H1 (cell line): ENCODE measurements at regions not wholly inside any gene's neighbourhood (a gene's known extent, or its start where the extent isn't known, plus 50 kb on each side); places are given as distances from the start of the nearest gene placed in this dataset.

Experiments
- CTCF ChIA-PET: fragments of 300-600 bp; sonication (Branson Sonifier 250); formaldehyde crosslinking; loops from one replicate; lab custom pipeline; 2021; ENCODE audit not compliant: partially characterized antibody; lab: Charles Lee
- POLR2A ChIA-PET: fragments of 300-600 bp; sonication (Branson Sonifier 250); formaldehyde crosslinking; loops from one replicate; lab custom pipeline; 2021; ENCODE audit warnings: inconsistent platforms; ENCODE audit not compliant: partially characterized antibody; lab: Charles Lee
- DNase-seq, 2 experiments: peaks; one replicate each; pipeline versions ENCODE4 v3.0.0 to v3.0.0-alpha.2; 2010 to 2022; ENCODE audit warnings: low spot score in 2 of 2, low read depth in 1 of 2, mixed read lengths in 1 of 2
- FAIRE-seq: peaks from 2 replicates; lab custom pipeline; 2011; peaks lifted over from hg19 to GRCh38; lab: Jason Lieb, UNC
- H2AFZ ChIP-seq: 2 replicates; pipeline ENCODE4 v1.8.1; 2012; ENCODE audit warnings: low read length, inconsistent platforms
- H2AK5ac ChIP-seq: 2 replicates; pipeline ENCODE4 v1.6.1; 2013; ENCODE audit warnings: low read depth, low read length
- H2BK120ac ChIP-seq: replicated peaks from 2 replicates; pipeline ENCODE3; 2013; ENCODE audit warnings: low read depth, low read length, inconsistent platforms
- H2BK12ac ChIP-seq: 2 replicates; pipeline ENCODE4 v1.6.1; 2013; ENCODE audit warnings: low read depth, low read length
- H2BK15ac ChIP-seq: 2 replicates; pipeline ENCODE4 v1.6.1; 2013; ENCODE audit warnings: low read length
- H2BK20ac ChIP-seq: 2 replicates; pipeline ENCODE4 v1.6.1; 2013; ENCODE audit warnings: low read length
- H2BK5ac ChIP-seq: 2 replicates; pipeline ENCODE4 v1.6.1; 2013; ENCODE audit warnings: low read depth, low read length
- H3K14ac ChIP-seq: 2 replicates; pipeline ENCODE4 v1.6.1; 2013; ENCODE audit warnings: inconsistent platforms; ENCODE audit not compliant: insufficient read length
- H3K18ac ChIP-seq: 2 replicates; pipeline ENCODE4 v1.6.1; 2013; ENCODE audit warnings: low read length; ENCODE audit errors: extremely low read depth
- H3K23ac ChIP-seq: 2 replicates; pipeline ENCODE4 v1.6.1; 2013; ENCODE audit warnings: inconsistent platforms; ENCODE audit not compliant: insufficient read length
- H3K23me2 ChIP-seq: 2 replicates; pipeline ENCODE4 v1.6.1; 2013; ENCODE audit warnings: low read depth, low read length
- H3K27ac ChIP-seq: 2 replicates; pipeline ENCODE4 v1.6.1; 2011; ENCODE audit warnings: low read depth, low read length, inconsistent platforms
- H3K27me3 ChIP-seq, 4 experiments: replicated peaks in 1 of 4; 1 replicate in 1 of 4; 2 replicates in 3 of 4; pipeline versions ENCODE4 v1.6.1 to v1.8.1; 2011 to 2013; ENCODE audit warnings: low read length in 3 of 4, mild to moderate bottlenecking in 3 of 4, inconsistent platforms in 2 of 4, mixed read lengths in 2 of 4, moderate library complexity in 1 of 4; ENCODE audit not compliant: control insufficient read depth in 3 of 4, insufficient read depth in 3 of 4; ENCODE audit errors: extremely low read depth in 1 of 4
- H3K36me3 ChIP-seq, 4 experiments: 2 replicates each; pipeline versions ENCODE4 v1.6.1 to v1.8.1; 2011 to 2013; ENCODE audit warnings: mild to moderate bottlenecking in 4 of 4, low read length in 3 of 4, moderate library complexity in 2 of 4, control low read depth in 1 of 4, inconsistent platforms in 1 of 4; ENCODE audit not compliant: insufficient read depth in 4 of 4, control insufficient read depth in 2 of 4
- H3K4ac ChIP-seq: replicated peaks from 2 replicates; pipeline ENCODE3; 2013; ENCODE audit warnings: low read length, low read depth, mixed read lengths, inconsistent platforms; ENCODE audit not compliant: insufficient read length
- H3K4me1 ChIP-seq, 4 experiments: replicated peaks in 1 of 4; 1 replicate in 1 of 4; 2 replicates in 3 of 4; pipeline versions ENCODE4 v1.6.1 to v1.8.1; 2011 to 2013; ENCODE audit warnings: low read length in 3 of 4, inconsistent platforms in 2 of 4, mixed read lengths in 1 of 4; ENCODE audit not compliant: insufficient read depth in 4 of 4, control insufficient read depth in 3 of 4
- H3K4me2 ChIP-seq, 2 experiments: 2 replicates each; pipeline versions ENCODE4 v1.6.1 to v1.8.1; 2011 to 2013; ENCODE audit warnings: low read depth in 2 of 2, low read length in 2 of 2, control low read depth in 1 of 2, inconsistent platforms in 1 of 2, mild to moderate bottlenecking in 1 of 2; ENCODE audit not compliant: insufficient read depth in 1 of 2
- H3K4me3 ChIP-seq, 4 experiments: fragments of 200-600, 300-600 bp in 1 of 4; sonication (generic), shearing (Covaris generic), sonication (Bioruptor Twin) in 1 of 4; 2 replicates each; pipeline versions ENCODE4 v1.5.1 to v1.8.1; 2011 to 2016; ENCODE audit warnings: low read length in 4 of 4, low read depth in 3 of 4, control low read depth in 2 of 4, inconsistent platforms in 2 of 4, mild to moderate bottlenecking in 2 of 4, mixed read lengths in 1 of 4, moderate library complexity in 1 of 4; ENCODE audit not compliant: insufficient read depth in 2 of 4; ENCODE audit errors: extremely low read depth in 1 of 4
- H3K56ac ChIP-seq: replicated peaks from 2 replicates; pipeline ENCODE3; 2013; ENCODE audit warnings: low read depth, mild to moderate bottlenecking, mixed read lengths, low read length, inconsistent platforms; ENCODE audit not compliant: insufficient read length
- H3K79me1 ChIP-seq: 2 replicates; pipeline ENCODE4 v1.6.1; 2013; ENCODE audit warnings: low read depth, low read length, control low read depth
- H3K79me2 ChIP-seq, 2 experiments: 2 replicates each; pipeline versions ENCODE4 v1.6.1 to v1.8.1; 2012 to 2013; ENCODE audit warnings: low read length in 2 of 2, mild to moderate bottlenecking in 2 of 2, inconsistent platforms in 1 of 2; ENCODE audit not compliant: insufficient read depth in 2 of 2, control insufficient read depth in 1 of 2
- H3K9ac ChIP-seq, 4 experiments: replicated peaks in 1 of 4; 1 replicate in 1 of 4; 2 replicates in 3 of 4; pipeline versions ENCODE4 v1.6.1 to v1.8.1; 2011 to 2013; ENCODE audit warnings: low read depth in 3 of 4, low read length in 3 of 4, control low read depth in 2 of 4, mild to moderate bottlenecking in 2 of 4, moderate library complexity in 2 of 4, inconsistent platforms in 1 of 4; ENCODE audit errors: extremely low read depth in 1 of 4
- H3K9me3 ChIP-seq, 2 experiments: 2 replicates each; pipeline versions ENCODE4 v1.6.1 to v1.8.1; 2012 to 2013; ENCODE audit warnings: mild to moderate bottlenecking in 2 of 2, moderate library complexity in 2 of 2, control low read depth in 1 of 2, inconsistent platforms in 1 of 2, low read depth in 1 of 2, low read length in 1 of 2, mixed read lengths in 1 of 2; ENCODE audit not compliant: insufficient read depth in 2 of 2
- H4K20me1 ChIP-seq, 2 experiments: replicated peaks in 1 of 2; 2 replicates each; pipeline versions ENCODE3 to v1.8.1; 2011 to 2013; ENCODE audit warnings: inconsistent platforms in 2 of 2, low read length in 2 of 2, mild to moderate bottlenecking in 1 of 2; ENCODE audit not compliant: insufficient read depth in 2 of 2, control insufficient read depth in 1 of 2
- H4K5ac ChIP-seq: 2 replicates; pipeline ENCODE4 v1.6.1; 2013; ENCODE audit warnings: low read length, low read depth, mixed read lengths, inconsistent platforms; ENCODE audit not compliant: insufficient read length
- H4K8ac ChIP-seq: 2 replicates; pipeline ENCODE4 v1.8.0; 2013; ENCODE audit warnings: mild to moderate bottlenecking, moderate library complexity, low read length, inconsistent platforms; ENCODE audit not compliant: insufficient read depth; ENCODE audit errors: extremely low read depth
- H4K91ac ChIP-seq: replicated peaks from 2 replicates; pipeline ENCODE3; 2013; ENCODE audit warnings: low read length, mixed read lengths, inconsistent platforms; ENCODE audit not compliant: insufficient read length
- WGBS, 2 experiments: shearing (Covaris generic) in 1 of 2; methylation state at CpG; one replicate each; pipeline versions ENCODE4 v1.1.6 to v1.1.7; 2013 to 2015; ENCODE audit warnings: low lambda C conversion rate in 2 of 2, mixed read lengths in 2 of 2, inconsistent platforms in 1 of 2, low coverage in 1 of 2, missing lambda C conversion rate in 1 of 2; ENCODE audit not compliant: insufficient replicate concordance in 2 of 2, insufficient coverage in 1 of 2, insufficient read length in 1 of 2; ENCODE audit errors: extremely low coverage in 1 of 2, missing lambda C conversion rate in 1 of 2; 5-methylcytosine and 5-hydroxymethylcytosine counted together

DNA sequence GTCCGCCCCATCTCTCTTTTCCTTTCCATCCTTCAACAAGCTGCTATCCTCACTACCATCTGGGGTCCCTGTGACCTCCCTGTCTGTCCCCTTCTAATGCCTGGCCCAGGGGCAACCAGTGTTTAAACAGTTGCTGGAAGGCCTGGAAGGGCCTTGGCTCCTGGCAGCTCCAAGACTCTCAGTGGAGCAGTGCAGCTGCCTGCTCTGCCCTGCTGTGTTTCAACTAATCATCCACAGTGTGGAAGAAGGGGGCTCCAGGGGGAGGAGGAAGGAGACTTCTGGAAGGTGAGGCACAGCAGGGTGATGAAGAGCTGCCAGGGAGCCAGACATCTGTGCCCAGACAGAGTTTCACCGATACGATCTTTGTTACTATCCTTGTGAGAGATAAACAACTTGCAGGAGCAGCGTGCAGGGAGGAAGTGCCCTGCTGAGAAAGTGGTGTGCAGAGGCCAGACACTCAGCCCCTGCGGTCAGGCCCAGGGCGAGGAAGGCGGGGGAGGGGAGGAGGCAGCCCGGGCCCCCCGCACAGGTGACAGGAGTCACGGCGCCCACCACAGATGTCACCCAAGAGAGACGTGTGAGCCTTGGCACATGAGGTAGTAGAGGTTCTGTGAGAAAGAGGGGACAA is 1061.8 kb downstream of the BCL11B start:
- Histone ChIP-seq H2BK5ac (0 out of 2 replicates have a peak overlapping the region, but pooled peaks have one; percentile 44), H3K56ac (peak overlapping the region; percentile 2), H4K5ac (no peak overlapping the region), H3K14ac (no peak overlapping the region), H3K36me3 (no peaks in the 10 kb centered on the region), H3K4ac (no peak overlapping the region), H2AK5ac (0 out of 2 replicates have a peak overlapping the region, but pooled peaks have one; percentile 4), H4K91ac (no peak overlapping the region), H2BK20ac (no peak overlapping the region), H3K27me3 (no peaks in the 10 kb centered on the region), H3K9ac (no peak overlapping the region; a peak in 1 of 7 replicates), H4K20me1 (no peaks in the 10 kb centered on the region), H3K27ac (no peak overlapping the region; the same call in 1 of the 2 replicates), H2BK12ac (peak overlapping the region; percentile 50; the same call in 1 of the 2 replicates), H3K79me1 (no peaks in the 10 kb centered on the region), H4K8ac (peak overlapping the region; percentile 87), H3K23ac (no peak overlapping the region), H2BK120ac (no peak overlapping the region), H3K4me3 (no peak overlapping the region), H3K4me1 (peaks cover 0 to 6% (median 2%) of the 10 kb centered on the region in 4 experiments; a peak in 3 of 7 replicates), H3K9me3 (no peaks in the 10 kb centered on the region), H3K4me2 (no peak overlapping the region), H2BK15ac (no peak overlapping the region), H3K18ac (peak overlapping the region; percentile 78; the same call in 1 of the 2 replicates), H3K23me2 (no peaks in the 10 kb centered on the region), H3K79me2 (peaks cover 0 to 3% of the 10 kb centered on the region in 2 experiments; a peak in 1 of 4 replicates), H2AFZ (peak overlapping the region; percentile 74; the same call in 1 of the 2 replicates)
- DNase-seq (no peak), FAIRE-seq (no peak)
- ChIA-PET POLR2A (no interaction called here), CTCF (interaction anchor here (1.1 to 1.2 kb wide), 2 partner anchors 13 to 232 kb away, joined by 3 read pairs; no protein-coding TSS in a partner anchor)
- WGBS, 2 experiments: 74% methylated on average over 6 of the region's 12 CpGs; no CpG with 5 or more reads in 1 of the 2 experiments
